Stimulated activated CD8-positive, alpha-beta memory T cell treated with anti-CD3 and anti-CD28 coated beads, Interleukin-15, amount 100 ng/mL, for 4 hours (primary cell): ENCODE measurements at regions not wholly inside any gene's neighbourhood (a gene's known extent, or its start where the extent isn't known, plus 50 kb on each side); places are given as distances from the start of the nearest gene placed in this dataset.

Experiments
- DNase-seq, 2 donors: peaks; one replicate each; pipeline ENCODE4 v3.0.0-alpha.2; 2020; ENCODE audit warnings: low read depth in 2 of 2

GRCh38 chr2:172153156-172153555 is 50.5 kb upstream of the DLX2 start:
- DNase-seq = no peak

GRCh38 chr2:172153757-172154156 is 51.1 kb upstream of the DLX2 start:
- no peak for DNase-seq

- no peak for DNase-seq
Observed at GRCh38 chr2:172155752-172156151, 53.1 kb upstream of the DLX2 start.

GRCh38 chr2:172160839-172161238 is 58.1 kb upstream of the DLX2 start:
- DNase-seq = no peak

GRCh38 chr2:172162225-172162733 is 59.6 kb upstream of the DLX2 start:
- no peak for DNase-seq

- no peak for DNase-seq
Observed at GRCh38 chr2:172162739-172163336, 60.1 kb upstream of the DLX2 start.

GRCh38 chr2:172168917-172169346 is 66.2 kb upstream of the DLX2 start:
- no peak for DNase-seq

- DNase-seq = no peak
Observed at GRCh38 chr2:172169611-172170010, 66.9 kb upstream of the DLX2 start.

- peak in 1 of 2 donors; percentile 18 for DNase-seq
Observed at GRCh38 chr2:172172513-172173173, 69.9 kb upstream of the DLX2 start.

- no peak for DNase-seq
Observed at GRCh38 chr2:172173174-172173706, 70.5 kb upstream of the DLX2 start.

GRCh38 chr2:172177581-172177980 is 74.9 kb upstream of the DLX2 start:
- no peak for DNase-seq

- DNase-seq = no peak
Observed at GRCh38 chr2:172177996-172178395, 75.3 kb upstream of the DLX2 start.

- no peak for DNase-seq
Observed at GRCh38 chr2:172179045-172179701, 76.5 kb upstream of the DLX2 start.

- no peak for DNase-seq
Observed at GRCh38 chr2:172181840-172182239, 79.1 kb upstream of the DLX2 start.

- DNase-seq = no peak
Observed at GRCh38 chr2:172182624-172183023, 79.9 kb upstream of the DLX2 start.

GRCh38 chr2:172193331-172194089 is 90.8 kb upstream of the DLX2 start:
- DNase-seq = no peak

- DNase-seq = no peak
Observed at GRCh38 chr2:172195836-172196376, 93.2 kb upstream of the DLX2 start.

GRCh38 chr2:172196768-172197431 is 94.2 kb upstream of the DLX2 start:
- DNase-seq = no peak

- DNase-seq = no peak
Observed at GRCh38 chr2:172198361-172198760, 95.7 kb upstream of the DLX2 start.

- no peak for DNase-seq
Observed at GRCh38 chr2:172198908-172199307, 96.2 kb upstream of the DLX2 start.

GRCh38 chr2:172200495-172201085 is 97.9 kb upstream of the DLX2 start:
- no peak for DNase-seq
